Loucy (cell line): ENCODE measurements at regions not wholly inside any gene's neighbourhood (a gene's known extent, or its start where the extent isn't known, plus 50 kb on each side); places are given as distances from the start of the nearest gene placed in this dataset.

Experiments
- CTCF ChIP-seq: fragments of 200-600 bp; sonication (generic); conservative IDR thresholded peaks from 2 replicates; pipeline ENCODE4 v1.5.1; 2014; ENCODE audit warnings: mild to moderate bottlenecking, antibody characterized with exemption, low read length
- EZH2phosphoT487 ChIP-seq: fragments of 200-600 bp; IDR thresholded peaks from 2 replicates; pipeline ENCODE4 v1.6.1; 2018; ENCODE audit warnings: antibody characterized with exemption, mild to moderate bottlenecking, moderate library complexity, borderline replicate concordance

- TF ChIP-seq CTCF (no peak), EZH2phosphoT487 (no peak)
Observed at GRCh38 chr1:4108331-4108730, 208.3 kb upstream of the C1orf174 start.
